Urothelium cell line (cell line): ENCODE measurements at regions not wholly inside any gene's neighbourhood (a gene's known extent, or its start where the extent isn't known, plus 50 kb on each side); places are given as distances from the start of the nearest gene placed in this dataset.

Experiments used
- DNase-seq: peaks from one replicate; pipeline ENCODE4 v3.0.0; 2011; ENCODE audit warnings: low spot score, mixed read lengths
- FAIRE-seq: peaks from 2 replicates; lab custom pipeline; 2011; peaks lifted over from hg19 to GRCh38; lab: Jason Lieb, UNC

- DNase-seq (no peak), FAIRE-seq (no peak)
Observed at GRCh38 chr11:11082646-11083045, 224.8 kb upstream of the ZBED5 start.

GRCh38 chr11:11081776-11082175 is 223.9 kb upstream of the ZBED5 start:
- DNase-seq: no peak
- FAIRE-seq: no peak

- no peak for FAIRE-seq
- DNase-seq: no peak
Observed at GRCh38 chr11:11081288-11081687, 223.4 kb upstream of the ZBED5 start.

- DNase-seq: no peak
Observed at GRCh38 chr11:11078344-11079086, 220.7 kb upstream of the ZBED5 start.

GRCh38 chr11:11077898-11078297 is 220.0 kb upstream of the ZBED5 start:
- no peak for FAIRE-seq
- no peak for DNase-seq

More at GRCh38 chr11:11078344-11079086, 220.7 kb upstream of the ZBED5 start:
- no peak for FAIRE-seq

- FAIRE-seq (no peak), DNase-seq (no peak)
Observed at GRCh38 chr11:11076879-11077278, 219.0 kb upstream of the ZBED5 start.

- FAIRE-seq (no peak), DNase-seq (no peak)
Observed at GRCh38 chr11:11076276-11076675, 218.4 kb upstream of the ZBED5 start.

GRCh38 chr11:11075515-11076171 is 217.8 kb upstream of the ZBED5 start:
- FAIRE-seq: no peak
- DNase-seq: no peak

- no peak for FAIRE-seq
- DNase-seq: no peak
Observed at GRCh38 chr11:11074686-11075335, 217.0 kb upstream of the ZBED5 start.

GRCh38 chr11:11073996-11074395 is 216.1 kb upstream of the ZBED5 start:
- DNase-seq (no peak), FAIRE-seq (no peak)

- FAIRE-seq: no peak
- DNase-seq: no peak
Observed at GRCh38 chr11:11072067-11072466, 214.2 kb upstream of the ZBED5 start.

- no peak for FAIRE-seq
- DNase-seq: no peak
Observed at GRCh38 chr11:11071486-11071885, 213.6 kb upstream of the ZBED5 start.

GRCh38 chr11:11070976-11071375 is 213.1 kb upstream of the ZBED5 start:
- no peak for DNase-seq
- no peak for FAIRE-seq

- no peak for DNase-seq
- FAIRE-seq: no peak
Observed at GRCh38 chr11:11069841-11070835, 212.3 kb upstream of the ZBED5 start.

- FAIRE-seq (no peak), DNase-seq (no peak)
Observed at GRCh38 chr11:11068113-11068512, 210.3 kb upstream of the ZBED5 start.

GRCh38 chr11:11065396-11065795 is 207.5 kb upstream of the ZBED5 start:
- FAIRE-seq: no peak

GRCh38 chr11:11057472-11057854 is 199.6 kb upstream of the ZBED5 start:
- DNase-seq (no peak), FAIRE-seq (no peak)

More at GRCh38 chr11:11065396-11065795, 207.5 kb upstream of the ZBED5 start:
- no peak for DNase-seq

- DNase-seq: no peak
- no peak for FAIRE-seq
Observed at GRCh38 chr11:11056749-11057471, 199.1 kb upstream of the ZBED5 start.

- no peak for DNase-seq
- FAIRE-seq: no peak
Observed at GRCh38 chr11:11056316-11056715, 198.5 kb upstream of the ZBED5 start.
